HG03039 (cell line): ENCODE measurements at regions not wholly inside any gene's neighbourhood (a gene's known extent, or its start where the extent isn't known, plus 50 kb on each side); places are given as distances from the start of the nearest gene placed in this dataset.
"Not testable (repeated sequence)": the region's sequence is repeated elsewhere in the genome, so short reads cannot be mapped to it uniquely, and the experiment has no call there.

ENCODE experiments used
- ATAC-seq: cut with Tn5 transposase; IDR thresholded peaks from one replicate; pipeline ENCODE4 v1.9.1; 2021; ENCODE audit warnings: mild to moderate bottlenecking, moderate library complexity; ENCODE audit not compliant: unreplicated experiment

- ATAC-seq = no peak
Measured at GRCh38 chr4:181822005-181822375, 421.2 kb upstream of the TENM3 start.

- no peak for ATAC-seq
Measured at GRCh38 chr4:181823183-181823582, 420.0 kb upstream of the TENM3 start.

DNA sequence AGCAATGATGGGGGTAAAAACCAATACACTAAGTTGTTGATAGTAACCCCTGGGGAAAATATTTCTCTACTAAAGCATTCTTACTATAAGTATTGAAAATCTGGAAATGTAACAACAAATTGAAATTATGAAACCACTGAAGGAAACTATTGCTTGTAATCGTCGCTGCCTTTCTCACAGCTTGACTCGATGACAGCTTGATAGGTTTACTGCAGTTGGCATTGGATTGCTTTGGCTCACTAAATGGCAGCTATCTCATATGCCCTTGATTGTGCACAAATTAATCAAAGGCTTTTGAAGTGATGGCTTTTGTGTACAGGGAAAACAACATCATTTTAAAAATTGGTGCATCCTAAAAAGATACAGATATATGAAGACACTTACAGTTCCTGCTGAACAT, 419.6 kb upstream of the TENM3 start:
- no peak for ATAC-seq

DNA sequence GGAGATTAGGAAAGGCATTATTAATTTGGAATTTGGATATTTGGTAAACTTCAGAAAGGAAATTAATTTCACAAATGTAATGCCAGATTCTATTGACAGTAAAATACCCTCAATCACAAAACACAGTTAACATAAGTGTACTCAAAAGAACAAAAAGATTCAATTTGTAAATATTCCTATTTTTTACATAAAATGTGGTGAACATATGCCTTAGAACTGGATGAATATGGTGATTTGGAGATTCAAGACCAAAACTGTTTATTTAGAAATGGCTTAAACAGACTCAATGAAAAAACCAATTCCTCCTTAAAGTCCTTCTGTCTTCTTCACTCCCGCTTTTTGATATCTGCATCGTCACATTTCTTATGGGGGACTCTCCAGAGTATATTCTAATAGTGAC, 417.6 kb upstream of the TENM3 start:
- no peak for ATAC-seq

DNA sequence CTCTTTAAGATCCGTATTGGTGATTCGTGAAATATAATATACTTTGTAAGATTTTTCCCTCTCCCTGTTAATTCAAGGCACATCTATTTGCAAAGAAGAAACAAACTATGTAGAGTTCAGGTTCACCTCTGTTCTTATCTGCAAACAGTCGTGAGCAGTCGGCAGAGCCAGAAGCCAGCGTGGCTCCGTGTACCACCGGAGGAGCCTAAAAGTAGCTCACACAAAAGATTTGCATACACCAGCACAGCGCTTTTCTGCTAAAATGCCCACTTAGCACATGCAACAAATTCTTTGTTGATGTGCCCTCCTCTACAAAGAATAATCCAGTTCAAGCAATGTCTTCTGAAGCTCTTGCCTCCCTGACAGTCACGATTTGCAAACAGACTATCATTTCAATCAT, 416.0 kb upstream of the TENM3 start:
- ATAC-seq = no peak

GRCh38 chr4:181830404-181831035, 412.7 kb upstream of the TENM3 start:
- no peak for ATAC-seq

DNA sequence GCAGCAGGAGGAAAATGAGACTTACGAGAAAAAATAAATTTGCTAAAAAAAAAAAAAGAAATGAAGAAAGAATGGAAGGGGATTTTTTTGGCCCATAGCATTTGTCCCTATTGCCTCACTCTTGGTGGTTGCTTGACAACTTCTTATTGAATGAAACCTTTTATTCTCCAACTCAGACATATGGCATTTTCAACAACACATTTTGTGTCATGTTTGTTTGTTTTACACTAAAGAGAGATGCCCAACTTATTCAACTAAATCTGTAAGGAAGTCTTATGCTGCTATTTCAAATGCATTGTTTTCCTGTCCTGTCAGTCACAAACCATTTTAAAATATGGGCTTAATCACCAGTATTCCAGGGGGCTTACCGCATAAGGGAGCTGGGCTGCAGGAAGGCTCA, 409.1 kb upstream of the TENM3 start:
- ATAC-seq = no peak

- ATAC-seq = no peak
Measured at GRCh38 chr4:181835348-181835747, 407.9 kb upstream of the TENM3 start.

DNA sequence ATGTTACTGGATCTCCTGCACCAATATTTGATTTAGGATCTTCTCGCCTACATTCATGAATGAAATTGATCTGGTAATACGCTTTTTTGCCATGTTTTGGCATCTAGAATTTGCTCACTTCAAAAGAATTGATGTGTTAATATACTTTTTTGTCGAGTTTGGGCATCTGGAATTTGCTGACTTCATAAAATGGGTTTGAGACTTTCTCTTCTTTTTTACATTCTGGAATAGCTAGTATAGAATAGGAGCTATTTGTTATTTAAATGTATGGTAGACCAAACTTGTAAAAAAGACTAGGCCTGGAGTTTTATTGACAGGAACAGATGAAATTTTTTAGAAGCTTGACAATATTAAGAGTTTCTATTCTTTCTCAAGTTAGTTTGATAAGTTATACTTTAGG, 404.9 kb upstream of the TENM3 start:
- no peak for ATAC-seq

DNA sequence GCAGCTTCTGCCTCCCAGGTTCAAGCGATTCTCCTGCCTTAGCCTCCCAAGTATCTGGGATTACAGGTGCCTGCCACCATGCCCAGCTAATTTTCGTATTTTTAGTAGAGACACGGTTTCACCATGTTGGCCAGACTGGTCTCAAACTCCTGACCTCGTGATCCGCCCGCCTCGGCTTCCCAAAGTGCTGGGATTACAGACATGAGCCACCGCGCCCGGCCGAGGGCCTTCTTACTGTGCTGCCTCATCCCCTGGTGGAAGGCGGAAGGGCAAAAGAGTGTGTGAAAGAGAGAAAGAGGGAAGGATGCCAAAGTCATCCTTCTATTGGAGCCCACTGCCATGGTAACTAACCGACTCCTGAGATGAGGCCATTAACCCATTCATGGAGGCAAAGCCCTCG, 399.4 kb upstream of the TENM3 start:
- not testable (repeated sequence) for ATAC-seq

GRCh38 chr4:181845617-181846016, 397.6 kb upstream of the TENM3 start:
- ATAC-seq = no peak

DNA sequence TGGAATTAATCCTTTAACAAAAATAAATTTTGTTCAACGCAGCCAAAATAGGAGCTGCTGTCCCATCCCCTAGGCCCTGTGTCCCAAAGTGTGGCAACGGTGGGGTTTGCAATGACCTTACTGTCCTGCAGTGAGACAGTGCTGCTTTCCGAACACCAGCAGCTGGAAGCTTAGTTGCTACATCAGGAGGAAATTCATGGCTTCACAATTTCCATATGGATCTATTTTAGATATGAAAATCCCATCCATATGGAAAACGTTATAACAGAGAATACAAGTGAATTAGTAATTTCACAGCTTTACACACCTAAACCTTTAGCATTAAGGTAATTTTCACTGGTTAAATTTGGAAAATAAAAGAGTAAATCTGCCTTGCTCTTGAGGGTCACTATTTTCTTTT, 396.3 kb upstream of the TENM3 start:
- no peak for ATAC-seq

DNA sequence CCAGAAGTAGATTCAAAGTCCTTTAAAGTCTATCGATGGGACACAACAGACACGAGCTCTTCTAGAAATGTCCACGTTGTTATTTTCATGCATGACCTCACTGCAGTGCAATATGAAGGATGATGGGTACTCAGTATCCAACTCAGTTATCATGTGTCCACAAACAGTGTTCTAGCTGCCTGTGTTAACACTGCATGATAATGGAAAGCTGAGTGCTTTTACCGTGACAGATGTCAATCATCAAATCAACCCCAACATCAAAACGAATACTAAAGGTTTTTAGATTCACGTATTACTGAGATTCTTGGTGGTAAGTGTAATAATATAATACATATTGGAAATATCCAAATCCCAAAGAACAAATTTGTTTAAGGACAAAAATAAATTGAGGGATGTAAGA, 394.8 kb upstream of the TENM3 start:
- no peak for ATAC-seq

GRCh38 chr4:181849472-181849871, 393.7 kb upstream of the TENM3 start:
- no peak for ATAC-seq

- no peak for ATAC-seq
Measured at GRCh38 chr4:181853881-181854511, 389.2 kb upstream of the TENM3 start.

DNA sequence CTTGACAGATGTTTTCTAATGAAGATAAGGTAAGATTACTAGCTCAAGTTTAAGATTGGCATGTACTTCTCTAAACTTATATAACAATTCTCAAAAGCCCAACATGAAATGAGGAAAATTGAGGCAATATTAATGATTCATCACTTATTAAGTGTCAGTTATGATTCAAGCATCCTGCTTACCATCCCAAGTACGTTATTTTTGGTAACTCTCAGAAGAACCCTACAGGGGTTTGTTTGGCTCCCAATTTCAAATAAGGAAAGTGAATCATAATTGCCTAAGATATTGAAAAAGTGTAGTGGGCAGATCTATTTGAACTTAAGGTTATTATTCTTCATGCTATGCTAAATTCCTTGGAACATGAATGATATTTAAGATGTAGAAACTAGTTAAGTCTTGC, 387.9 kb upstream of the TENM3 start:
- no peak for ATAC-seq

DNA sequence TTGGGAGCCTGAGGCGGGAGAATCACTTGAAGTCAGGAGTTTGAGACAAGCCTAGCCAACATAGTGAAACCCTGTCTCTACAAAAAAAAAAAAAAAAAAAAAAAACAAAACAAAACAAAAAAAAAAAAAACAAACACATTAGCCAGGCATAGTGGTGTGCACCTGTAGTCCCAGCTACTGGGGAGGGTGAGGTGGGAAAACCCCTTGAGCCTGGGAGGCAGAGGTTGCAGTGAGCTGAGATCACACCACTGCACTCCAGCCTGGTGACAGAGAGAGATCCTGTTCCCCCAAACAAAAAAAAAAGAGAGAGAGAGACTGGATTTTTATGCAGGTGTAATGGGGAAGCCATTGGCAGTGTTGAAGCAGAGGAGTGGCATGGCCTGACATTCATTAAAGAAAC, 385.7 kb upstream of the TENM3 start:
- not testable (repeated sequence) for ATAC-seq

- no peak for ATAC-seq
Measured at GRCh38 chr4:181858741-181859140, 384.5 kb upstream of the TENM3 start.

GRCh38 chr4:181859439-181859838, 383.8 kb upstream of the TENM3 start:
- ATAC-seq = no peak

DNA sequence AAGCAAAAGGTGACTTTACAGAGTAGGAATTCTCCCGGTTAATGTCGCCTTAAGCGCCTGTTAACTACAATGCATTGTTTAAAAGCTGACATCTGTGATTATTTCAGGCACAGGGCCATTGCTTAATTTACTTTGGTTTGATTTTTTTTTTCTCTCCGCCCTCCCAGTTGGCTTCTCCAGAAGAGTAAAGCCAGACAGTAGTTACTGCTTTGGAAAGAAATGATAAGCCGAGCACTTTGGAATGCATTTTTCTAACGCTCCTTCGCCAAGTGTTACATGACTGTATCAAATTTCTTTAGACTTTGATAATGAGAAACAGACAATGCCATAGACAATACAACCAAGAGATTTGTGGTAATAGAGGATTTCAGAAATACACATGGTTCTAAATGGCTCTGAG, 383.0 kb upstream of the TENM3 start:
- ATAC-seq = no peak

- no peak for ATAC-seq
Measured at GRCh38 chr4:181860668-181861067, 382.5 kb upstream of the TENM3 start.

DNA sequence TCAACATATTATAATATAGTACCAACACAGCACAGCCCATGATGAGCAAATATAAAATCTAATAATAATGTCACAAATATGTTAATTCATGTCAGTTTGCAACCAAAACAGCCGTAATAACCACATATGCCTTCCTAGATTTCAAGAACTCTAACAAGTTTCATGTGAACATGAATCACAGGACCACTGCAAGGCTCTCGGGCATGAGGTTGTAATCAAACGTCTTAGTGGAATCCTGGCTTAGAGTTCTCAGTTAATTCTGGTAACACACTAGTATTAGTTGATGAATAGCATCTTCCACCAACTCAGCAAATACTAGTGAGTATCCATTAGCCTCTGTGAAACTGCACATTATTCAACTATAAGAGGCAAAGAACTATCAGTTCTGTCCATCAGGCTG, 379.3 kb upstream of the TENM3 start:
- no peak for ATAC-seq

- no peak for ATAC-seq
Measured at GRCh38 chr4:181870326-181870725, 372.9 kb upstream of the TENM3 start.
